Spleen (tissue), 11 donors: ENCODE measurements at regions not wholly inside any gene's neighbourhood (a gene's known extent, or its start where the extent isn't known, plus 50 kb on each side); places are given as distances from the start of the nearest gene placed in this dataset.

Experiments
- DNase-seq: peaks from one replicate; pipeline ENCODE4 v3.0.0-alpha.2; 2020
- H3K27ac ChIP-seq, 8 donors: fragments of 200-600 bp; sonication (generic) in 7 of 8; 1 replicate in 4 of 8; 2 replicates in 4 of 8; pipeline versions ENCODE4 v1.5.0 to v1.8.0; 2016 to 2021; ENCODE audit warnings: inconsistent platforms in 4 of 8, mild to moderate bottlenecking in 4 of 8, moderate library complexity in 1 of 8
- H3K27me3 ChIP-seq, 7 donors: fragments of 200-600 bp; sonication (generic) in 6 of 7; replicated peaks in 1 of 7; 1 replicate in 4 of 7; 2 replicates in 3 of 7; pipeline versions ENCODE4 v1.5.0 to v1.8.0; 2016 to 2021; ENCODE audit warnings: inconsistent platforms in 3 of 7, mild to moderate bottlenecking in 1 of 7
- H3K36me3 ChIP-seq, 6 donors: fragments of 200-600 bp; sonication (generic) in 5 of 6; 1 replicate in 4 of 6; 2 replicates in 2 of 6; pipeline versions ENCODE4 v1.5.0 to v1.8.0; 2016 to 2021; ENCODE audit warnings: inconsistent platforms in 2 of 6
- H3K4me1 ChIP-seq, 6 donors: fragments of 200-600 bp; sonication (generic) in 5 of 6; 1 replicate in 3 of 6; 2 replicates in 3 of 6; pipeline versions ENCODE4 v1.5.0 to v1.8.0; 2016 to 2021; ENCODE audit warnings: inconsistent platforms in 3 of 6
- H3K4me3 ChIP-seq, 8 donors: fragments of 200-600 bp; sonication (generic) in 7 of 8; 1 replicate in 4 of 8; 2 replicates in 4 of 8; pipeline versions ENCODE4 v1.5.0 to v1.8.0; 2016 to 2021; ENCODE audit warnings: inconsistent platforms in 4 of 8, mild to moderate bottlenecking in 4 of 8, moderate library complexity in 2 of 8
- H3K9me3 ChIP-seq, 8 donors: fragments of 200-600 bp; sonication (generic) in 7 of 8; 1 replicate in 4 of 8; 2 replicates in 4 of 8; pipeline versions ENCODE4 v1.5.0 to v1.8.0; 2016 to 2021; ENCODE audit warnings: inconsistent platforms in 4 of 8
- CTCF ChIP-seq, 11 experiments: fragments of 200-600 bp in 7 of 11; fragments of 450-650 bp in 4 of 11; sonication (generic) in 4 of 11; IDR thresholded peaks in 8 of 11; conservative IDR thresholded peaks in 3 of 11; 1 replicate in 7 of 11; 2 replicates in 4 of 11; pipeline versions ENCODE4 v1.4.0 to v1.8.0; 2016 to 2021; ENCODE audit warnings: antibody characterized with exemption in 11 of 11, inconsistent platforms in 4 of 11, mild to moderate bottlenecking in 1 of 11
- POLR2A ChIP-seq, 3 donors: fragments of 450-650 bp; IDR thresholded peaks; one replicate each; pipeline ENCODE4 v1.5.1; 2017; ENCODE audit warnings: antibody characterized with exemption in 3 of 3, mild to moderate bottlenecking in 1 of 3
- POLR2AphosphoS5 ChIP-seq, 3 donors: sonication (generic); formaldehyde crosslinking; IDR thresholded peaks; one replicate each; pipeline ENCODE4 v1.5.1; 2017; ENCODE audit warnings: antibody characterized with exemption in 3 of 3
- WGBS, 5 donors: extraction: QIAGEN DNeasy Blood & Tissue Kit in 3 of 5; methylation state at CpG; one replicate each; pipeline versions ENCODE4 v1.1.5 to v1.1.7; 2013 to 2018; 5-methylcytosine and 5-hydroxymethylcytosine counted together
- intact Hi-C: fragments of 100-400 bp; cut with DNase I; formaldehyde crosslinking; loops from one replicate; pipeline ENCODE4 v1.15.0; 2023; ENCODE audit warnings: low total_unique reads
- donor health status: healthy with polysubstance abuse.
- donor health status: DM: no; HTN: no; CAD: no; lungs with moderate emphysema.
- donor health status: DM: no; HTN: no; CAD: no.
- donor health status: Bipolar disorder and iron deficiency.
- donor health status: healthy.
- donor health status: DM: no; HTN: no; CAD: no.
- donor health status: DM: yes; HTN: yes; CAD: no.

- Histone ChIP-seq H3K4me1 (no peaks in the 10 kb centered on the region), H3K4me3 (no peak overlapping the region), H3K9me3 (no peaks in the 10 kb centered on the region), H3K27ac (no peak overlapping the region), H3K27me3 (no peaks in the 10 kb centered on the region), H3K36me3 (no peaks in the 10 kb centered on the region)
- TF ChIP-seq CTCF (IDR thresholded peaks at IDR 0.05 in 8 of 11, conservative IDR thresholded peaks at IDR 0.05 in 3 of 11): no peak
- no peak for TF ChIP-seq POLR2AphosphoS5 (IDR thresholded peaks at IDR 0.05)
- TF ChIP-seq POLR2A (IDR thresholded peaks at IDR 0.05): no peak
- intact Hi-C loops: no loop called here
- WGBS, 5 donors: 78 to 89% (median 81%) methylated on average over 1 of the region's 1 CpG
- DNase-seq: no peak
Measured at GRCh38 chr1:194717334-194717733, 1530.9 kb upstream of the B3GALT2 start.

GRCh38 chr1:194710671-194711070 is 1524.3 kb upstream of the B3GALT2 start:
- 81 to 98% (median 88%) methylated on average over 2 of the region's 2 CpGs for WGBS, 5 donors
- no peak for DNase-seq
- no peak overlapping the region for H3K27ac ChIP-seq
- H3K9me3 ChIP-seq: no peaks in the 10 kb centered on the region
- H3K36me3 ChIP-seq: no peaks in the 10 kb centered on the region
- no peaks in the 10 kb centered on the region for H3K27me3 ChIP-seq
- no peaks in the 10 kb centered on the region for H3K4me1 ChIP-seq
- TF ChIP-seq POLR2AphosphoS5 (IDR thresholded peaks at IDR 0.05) (no peak), CTCF (IDR thresholded peaks at IDR 0.05 in 8 of 11, conservative IDR thresholded peaks at IDR 0.05 in 3 of 11) (no peak), POLR2A (IDR thresholded peaks at IDR 0.05) (no peak)
- H3K4me3 ChIP-seq: no peak overlapping the region
- intact Hi-C loops: no loop called here

GRCh38 chr1:194709439-194709838 is 1523.0 kb upstream of the B3GALT2 start:
- no peaks in the 10 kb centered on the region for H3K36me3 ChIP-seq
- TF ChIP-seq POLR2A (IDR thresholded peaks at IDR 0.05) (no peak), POLR2AphosphoS5 (IDR thresholded peaks at IDR 0.05) (no peak), CTCF (IDR thresholded peaks at IDR 0.05 in 8 of 11, conservative IDR thresholded peaks at IDR 0.05 in 3 of 11) (no peak)
- intact Hi-C loops: no loop called here
- no peak overlapping the region for H3K27ac ChIP-seq
- no peak for DNase-seq
- H3K4me3 ChIP-seq: no peak overlapping the region
- H3K9me3 ChIP-seq: no peaks in the 10 kb centered on the region
- H3K4me1 ChIP-seq: no peaks in the 10 kb centered on the region
- H3K27me3 ChIP-seq: no peaks in the 10 kb centered on the region
- WGBS, 5 donors: 64 to 83% (median 74%) methylated on average over 3 of the region's 3 CpGs

- intact Hi-C loops: no loop called here
- Histone ChIP-seq H3K4me3 (no peak overlapping the region), H3K36me3 (no peaks in the 10 kb centered on the region), H3K27ac (no peak overlapping the region), H3K9me3 (no peaks in the 10 kb centered on the region), H3K4me1 (no peaks in the 10 kb centered on the region), H3K27me3 (no peaks in the 10 kb centered on the region)
- WGBS, 5 donors: 75 to 91% (median 81%) methylated on average over 6 of the region's 6 CpGs
- TF ChIP-seq CTCF (IDR thresholded peaks at IDR 0.05 in 8 of 11, conservative IDR thresholded peaks at IDR 0.05 in 3 of 11): no peak
- no peak for TF ChIP-seq POLR2A (IDR thresholded peaks at IDR 0.05)
- TF ChIP-seq POLR2AphosphoS5 (IDR thresholded peaks at IDR 0.05): no peak
- DNase-seq: no peak
Measured at GRCh38 chr1:194707074-194707473, 1520.7 kb upstream of the B3GALT2 start.
